ENCODE measurements at regions not wholly inside any gene's neighbourhood (a gene's known extent, or its start where the extent isn't known, plus 50 kb on each side); places are given as distances from the start of the nearest gene placed in this dataset.
"Not testable (repeated sequence)": the region's sequence is repeated elsewhere in the genome, so short reads cannot be mapped to it uniquely, and the experiment has no call there.

DNA sequence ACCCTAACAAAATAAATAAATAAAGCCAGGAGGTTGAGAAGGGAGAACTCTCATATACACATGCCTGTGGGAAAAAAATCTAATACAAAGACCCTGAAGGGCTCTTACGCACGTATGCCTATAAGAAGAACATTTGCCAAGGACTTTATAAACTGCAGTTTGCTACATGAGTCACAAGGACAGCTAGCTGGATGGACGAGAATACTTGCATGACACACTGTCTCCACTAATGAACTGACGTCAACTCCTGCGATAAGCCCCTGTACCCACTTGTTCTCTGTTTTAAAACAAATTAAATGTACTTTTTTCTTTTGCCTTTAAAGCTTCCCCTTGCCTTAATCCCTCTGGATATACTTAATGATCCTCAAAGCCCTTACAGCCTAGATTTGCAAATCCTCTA is 374.6 kb upstream of the GHITM start:
- H3K4me2 ChIP-seq (ENCODE audit: low read length), result no peak overlapping the region
- H3K79me2 ChIP-seq (ENCODE audit: low read length), result no peaks in the 10 kb centered on the region
- H2AFZ ChIP-seq (ENCODE audit: low read depth, low read length), result no peak overlapping the region
- H3K4me1 ChIP-seq (ENCODE audit: low read length), result no peaks in the 10 kb centered on the region
- no peak overlapping the region for H3K4me3 ChIP-seq (ENCODE audit: low read length)
- H3K36me3 ChIP-seq (replicated peaks; ENCODE audit: low read depth, low read length), result no peaks in the 10 kb centered on the region
- no peaks in the 10 kb centered on the region for H3K9me3 ChIP-seq (ENCODE audit: insufficient read depth, low read length)
- H4K20me1 ChIP-seq (ENCODE audit: insufficient read depth, low read length), result no peaks in the 10 kb centered on the region
- no peak overlapping the region for H3K9ac ChIP-seq (ENCODE audit: low read length)
- no peak overlapping the region for H3K27ac ChIP-seq (ENCODE audit: low read length)
- no peaks in the 10 kb centered on the region for H3K27me3 ChIP-seq (ENCODE audit: low read depth, low read length)
- TF ChIP-seq CTCF (IDR thresholded peaks at IDR 0.05; ENCODE audit: low read depth, low read length), result no peak
- TF ChIP-seq EZH2phosphoT487 (IDR thresholded peaks at IDR 0.05; ENCODE audit: low read depth), result no peak

- Histone ChIP-seq H4K20me1 (ENCODE audit: insufficient read depth, low read length) (no peaks in the 10 kb centered on the region), H3K9me3 (ENCODE audit: insufficient read depth, low read length) (no peaks in the 10 kb centered on the region), H3K27me3 (ENCODE audit: low read depth, low read length) (no peaks in the 10 kb centered on the region), H3K79me2 (ENCODE audit: low read length) (no peaks in the 10 kb centered on the region), H2AFZ (ENCODE audit: low read depth, low read length) (no peak overlapping the region), H3K36me3 (replicated peaks; ENCODE audit: low read depth, low read length) (no peaks in the 10 kb centered on the region), H3K4me1 (ENCODE audit: low read length) (no peaks in the 10 kb centered on the region), H3K4me3 (ENCODE audit: low read length) (no peak overlapping the region), H3K9ac (ENCODE audit: low read length) (no peak overlapping the region), H3K27ac (ENCODE audit: low read length) (no peak overlapping the region), H3K4me2 (ENCODE audit: low read length) (no peak overlapping the region)
- TF ChIP-seq EZH2phosphoT487 (IDR thresholded peaks at IDR 0.05; ENCODE audit: low read depth), result no peak
- TF ChIP-seq CTCF (IDR thresholded peaks at IDR 0.05; ENCODE audit: low read depth, low read length), result no peak
These were observed 373.6 kb upstream of the GHITM start for GRCh38 chr10:83765731-83766130.

DNA sequence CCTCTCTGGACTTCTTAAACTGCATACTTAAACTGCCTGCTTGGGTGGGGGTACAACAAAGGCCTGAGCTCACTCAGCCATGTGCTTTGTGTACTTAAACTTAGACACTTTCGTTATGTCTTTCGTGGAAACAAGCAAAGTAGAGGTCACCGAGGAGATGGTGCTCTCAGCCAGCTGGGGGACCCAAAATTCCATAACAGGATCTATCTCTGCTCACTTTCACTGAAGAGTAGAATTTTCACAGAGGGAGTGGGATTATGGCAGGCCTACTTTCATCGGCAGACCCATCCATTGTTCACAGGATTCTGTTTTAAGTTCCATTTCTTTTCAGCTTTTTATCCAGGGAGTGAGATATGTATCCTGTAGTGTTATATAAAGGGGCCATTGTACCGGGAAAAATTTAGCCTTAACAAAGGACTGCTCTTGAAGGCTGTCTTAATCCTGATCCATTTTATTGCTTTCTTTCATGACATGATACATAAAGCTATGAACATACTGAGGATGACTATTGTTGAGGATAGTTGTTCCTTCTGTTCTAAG is 370.0 kb upstream of the GHITM start:
- no peak overlapping the region for H3K9ac ChIP-seq (ENCODE audit: low read length)

GRCh38 chr10:83786701-83787100 is 352.6 kb upstream of the GHITM start:
- H3K4me1 ChIP-seq (ENCODE audit: low read length); H3K4me3 ChIP-seq (ENCODE audit: low read length); H3K79me2 ChIP-seq (ENCODE audit: low read length); H3K27me3 ChIP-seq (ENCODE audit: low read depth, low read length); H4K20me1 ChIP-seq (ENCODE audit: insufficient read depth, low read length); H3K4me2 ChIP-seq (ENCODE audit: low read length); H3K27ac ChIP-seq (ENCODE audit: low read length); H2AFZ ChIP-seq (ENCODE audit: low read depth, low read length); H3K36me3 ChIP-seq (replicated peaks; ENCODE audit: low read depth, low read length); H3K9me3 ChIP-seq (ENCODE audit: insufficient read depth, low read length); H3K9ac ChIP-seq (ENCODE audit: low read length): not testable (repeated sequence)

More for the DNA sequence above, 370.0 kb upstream of the GHITM start:
- H3K4me1 ChIP-seq (ENCODE audit: low read length), result no peaks in the 10 kb centered on the region
- H2AFZ ChIP-seq (ENCODE audit: low read depth, low read length), result no peak overlapping the region
- no peaks in the 10 kb centered on the region for H3K27me3 ChIP-seq (ENCODE audit: low read depth, low read length)
- no peak overlapping the region for H3K4me2 ChIP-seq (ENCODE audit: low read length)
- no peaks in the 10 kb centered on the region for H3K9me3 ChIP-seq (ENCODE audit: insufficient read depth, low read length)
- TF ChIP-seq CTCF (IDR thresholded peaks at IDR 0.05; ENCODE audit: low read depth, low read length) (no peak), EZH2phosphoT487 (IDR thresholded peaks at IDR 0.05; ENCODE audit: low read depth) (no peak)
- no peaks in the 10 kb centered on the region for H3K36me3 ChIP-seq (replicated peaks; ENCODE audit: low read depth, low read length)
- no peaks in the 10 kb centered on the region for H4K20me1 ChIP-seq (ENCODE audit: insufficient read depth, low read length)
- no peaks in the 10 kb centered on the region for H3K79me2 ChIP-seq (ENCODE audit: low read length)
- no peak overlapping the region for H3K4me3 ChIP-seq (ENCODE audit: low read length)
- H3K27ac ChIP-seq (ENCODE audit: low read length), result no peak overlapping the region

- Histone ChIP-seq H3K36me3 (replicated peaks; ENCODE audit: low read depth, low read length) (no peaks in the 10 kb centered on the region), H3K4me2 (ENCODE audit: low read length) (no peak overlapping the region), H3K9ac (ENCODE audit: low read length) (no peak overlapping the region), H3K27me3 (ENCODE audit: low read depth, low read length) (no peaks in the 10 kb centered on the region), H3K4me1 (ENCODE audit: low read length) (no peaks in the 10 kb centered on the region), H2AFZ (ENCODE audit: low read depth, low read length) (no peak overlapping the region), H4K20me1 (ENCODE audit: insufficient read depth, low read length) (no peaks in the 10 kb centered on the region), H3K27ac (ENCODE audit: low read length) (no peak overlapping the region), H3K9me3 (ENCODE audit: insufficient read depth, low read length) (no peaks in the 10 kb centered on the region), H3K4me3 (ENCODE audit: low read length) (no peak overlapping the region), H3K79me2 (ENCODE audit: low read length) (no peaks in the 10 kb centered on the region)
- TF ChIP-seq EZH2phosphoT487 (IDR thresholded peaks at IDR 0.05; ENCODE audit: low read depth), result no peak
- TF ChIP-seq CTCF (IDR thresholded peaks at IDR 0.05; ENCODE audit: low read depth, low read length), result peak; percentile 27; the same call in 1 of the 2 replicates
These were observed 337.3 kb upstream of the GHITM start for GRCh38 chr10:83801983-83802382.
